Cardiac fibroblast (primary cell): ENCODE measurements at regions not wholly inside any gene's neighbourhood (a gene's known extent, or its start where the extent isn't known, plus 50 kb on each side); places are given as distances from the start of the nearest gene placed in this dataset.
"Not testable (repeated sequence)": the region's sequence is repeated elsewhere in the genome, so short reads cannot be mapped to it uniquely, and the experiment has no call there.

Experiments
- DNase-seq, 2 donors: peaks; one replicate each; pipeline versions ENCODE4 v3.0.0 to v3.0.0-alpha.2; 2010; ENCODE audit warnings: low read depth in 2 of 2
- H3K4me3 ChIP-seq, 2 donors: replicated peaks in 1 of 2; 1 replicate in 1 of 2; 2 replicates in 1 of 2; pipeline ENCODE4 v1.5.1; 2011; ENCODE audit warnings: low read depth in 2 of 2, low read length in 2 of 2, mild to moderate bottlenecking in 2 of 2, moderate library complexity in 1 of 2
- CTCF ChIP-seq: IDR thresholded peaks from one replicate; pipeline ENCODE4 v1.5.1; 2011; ENCODE audit warnings: low read depth, mild to moderate bottlenecking, low read length, inconsistent platforms

GRCh38 chr1:30444401-30444800 lies 279.0 kb downstream of the MATN1 start:
- no peak overlapping the region for H3K4me3 ChIP-seq
- no peak for DNase-seq
- TF ChIP-seq CTCF = no peak

GRCh38 chr1:30438274-30438673 lies 285.1 kb downstream of the MATN1 start:
- not testable (repeated sequence) for DNase-seq, H3K4me3 ChIP-seq

GRCh38 chr1:30437059-30437576 lies 286.3 kb downstream of the MATN1 start:
- no peak for TF ChIP-seq CTCF
- DNase-seq = no peak
- H3K4me3 ChIP-seq = no peak overlapping the region

GRCh38 chr1:30427545-30427944 lies 295.8 kb downstream of the MATN1 start:
- DNase-seq = no peak
- no peak overlapping the region for H3K4me3 ChIP-seq
- no peak for TF ChIP-seq CTCF

GRCh38 chr1:30425046-30425445 lies 298.3 kb downstream of the MATN1 start:
- no peak for DNase-seq
- TF ChIP-seq CTCF = no peak

GRCh38 chr1:30423570-30423969 lies 299.8 kb downstream of the MATN1 start:
- no peak for TF ChIP-seq CTCF
- no peak overlapping the region for H3K4me3 ChIP-seq
- DNase-seq = no peak

More at GRCh38 chr1:30425046-30425445, 298.3 kb downstream of the MATN1 start:
- no peak overlapping the region for H3K4me3 ChIP-seq

GRCh38 chr1:30422251-30422650 lies 301.1 kb downstream of the MATN1 start:
- no peak for DNase-seq
- TF ChIP-seq CTCF = no peak

More at GRCh38 chr1:30422251-30422650, 301.1 kb downstream of the MATN1 start:
- H3K4me3 ChIP-seq = no peak overlapping the region
